H1 (cell line): ENCODE measurements at regions not wholly inside any gene's neighbourhood (a gene's known extent, or its start where the extent isn't known, plus 50 kb on each side); places are given as distances from the start of the nearest gene placed in this dataset.

ENCODE experiments used
- CTCF ChIA-PET: fragments of 300-600 bp; sonication (Branson Sonifier 250); formaldehyde crosslinking; loops from one replicate; lab custom pipeline; 2021; ENCODE audit not compliant: partially characterized antibody; lab: Charles Lee
- POLR2A ChIA-PET: fragments of 300-600 bp; sonication (Branson Sonifier 250); formaldehyde crosslinking; loops from one replicate; lab custom pipeline; 2021; ENCODE audit warnings: inconsistent platforms; ENCODE audit not compliant: partially characterized antibody; lab: Charles Lee
- DNase-seq, 2 experiments: peaks; one replicate each; pipeline versions ENCODE4 v3.0.0 to v3.0.0-alpha.2; 2010 to 2022; ENCODE audit warnings: low spot score in 2 of 2, low read depth in 1 of 2, mixed read lengths in 1 of 2
- FAIRE-seq: peaks from 2 replicates; lab custom pipeline; 2011; peaks lifted over from hg19 to GRCh38; lab: Jason Lieb, UNC
- H2AFZ ChIP-seq: 2 replicates; pipeline ENCODE4 v1.8.1; 2012; ENCODE audit warnings: low read length, inconsistent platforms
- H2AK5ac ChIP-seq: 2 replicates; pipeline ENCODE4 v1.6.1; 2013; ENCODE audit warnings: low read depth, low read length
- H2BK120ac ChIP-seq: replicated peaks from 2 replicates; pipeline ENCODE3; 2013; ENCODE audit warnings: low read depth, low read length, inconsistent platforms
- H2BK12ac ChIP-seq: 2 replicates; pipeline ENCODE4 v1.6.1; 2013; ENCODE audit warnings: low read depth, low read length
- H2BK15ac ChIP-seq: 2 replicates; pipeline ENCODE4 v1.6.1; 2013; ENCODE audit warnings: low read length
- H2BK20ac ChIP-seq: 2 replicates; pipeline ENCODE4 v1.6.1; 2013; ENCODE audit warnings: low read length
- H2BK5ac ChIP-seq: 2 replicates; pipeline ENCODE4 v1.6.1; 2013; ENCODE audit warnings: low read depth, low read length
- H3K14ac ChIP-seq: 2 replicates; pipeline ENCODE4 v1.6.1; 2013; ENCODE audit warnings: inconsistent platforms; ENCODE audit not compliant: insufficient read length
- H3K18ac ChIP-seq: 2 replicates; pipeline ENCODE4 v1.6.1; 2013; ENCODE audit warnings: low read length; ENCODE audit errors: extremely low read depth
- H3K23ac ChIP-seq: 2 replicates; pipeline ENCODE4 v1.6.1; 2013; ENCODE audit warnings: inconsistent platforms; ENCODE audit not compliant: insufficient read length
- H3K23me2 ChIP-seq: 2 replicates; pipeline ENCODE4 v1.6.1; 2013; ENCODE audit warnings: low read depth, low read length
- H3K27ac ChIP-seq: 2 replicates; pipeline ENCODE4 v1.6.1; 2011; ENCODE audit warnings: low read depth, low read length, inconsistent platforms
- H3K27me3 ChIP-seq, 4 experiments: replicated peaks in 1 of 4; 1 replicate in 1 of 4; 2 replicates in 3 of 4; pipeline versions ENCODE4 v1.6.1 to v1.8.1; 2011 to 2013; ENCODE audit warnings: low read length in 3 of 4, mild to moderate bottlenecking in 3 of 4, inconsistent platforms in 2 of 4, mixed read lengths in 2 of 4, moderate library complexity in 1 of 4; ENCODE audit not compliant: control insufficient read depth in 3 of 4, insufficient read depth in 3 of 4; ENCODE audit errors: extremely low read depth in 1 of 4
- H3K36me3 ChIP-seq, 4 experiments: 2 replicates each; pipeline versions ENCODE4 v1.6.1 to v1.8.1; 2011 to 2013; ENCODE audit warnings: mild to moderate bottlenecking in 4 of 4, low read length in 3 of 4, moderate library complexity in 2 of 4, control low read depth in 1 of 4, inconsistent platforms in 1 of 4; ENCODE audit not compliant: insufficient read depth in 4 of 4, control insufficient read depth in 2 of 4
- H3K4ac ChIP-seq: replicated peaks from 2 replicates; pipeline ENCODE3; 2013; ENCODE audit warnings: low read length, low read depth, mixed read lengths, inconsistent platforms; ENCODE audit not compliant: insufficient read length
- H3K4me1 ChIP-seq, 4 experiments: replicated peaks in 1 of 4; 1 replicate in 1 of 4; 2 replicates in 3 of 4; pipeline versions ENCODE4 v1.6.1 to v1.8.1; 2011 to 2013; ENCODE audit warnings: low read length in 3 of 4, inconsistent platforms in 2 of 4, mixed read lengths in 1 of 4; ENCODE audit not compliant: insufficient read depth in 4 of 4, control insufficient read depth in 3 of 4
- H3K4me2 ChIP-seq, 2 experiments: 2 replicates each; pipeline versions ENCODE4 v1.6.1 to v1.8.1; 2011 to 2013; ENCODE audit warnings: low read depth in 2 of 2, low read length in 2 of 2, control low read depth in 1 of 2, inconsistent platforms in 1 of 2, mild to moderate bottlenecking in 1 of 2; ENCODE audit not compliant: insufficient read depth in 1 of 2
- H3K4me3 ChIP-seq, 4 experiments: fragments of 200-600, 300-600 bp in 1 of 4; sonication (generic), shearing (Covaris generic), sonication (Bioruptor Twin) in 1 of 4; 2 replicates each; pipeline versions ENCODE4 v1.5.1 to v1.8.1; 2011 to 2016; ENCODE audit warnings: low read length in 4 of 4, low read depth in 3 of 4, control low read depth in 2 of 4, inconsistent platforms in 2 of 4, mild to moderate bottlenecking in 2 of 4, mixed read lengths in 1 of 4, moderate library complexity in 1 of 4; ENCODE audit not compliant: insufficient read depth in 2 of 4; ENCODE audit errors: extremely low read depth in 1 of 4
- H3K56ac ChIP-seq: replicated peaks from 2 replicates; pipeline ENCODE3; 2013; ENCODE audit warnings: low read depth, mild to moderate bottlenecking, mixed read lengths, low read length, inconsistent platforms; ENCODE audit not compliant: insufficient read length
- H3K79me1 ChIP-seq: 2 replicates; pipeline ENCODE4 v1.6.1; 2013; ENCODE audit warnings: low read depth, low read length, control low read depth
- H3K79me2 ChIP-seq, 2 experiments: 2 replicates each; pipeline versions ENCODE4 v1.6.1 to v1.8.1; 2012 to 2013; ENCODE audit warnings: low read length in 2 of 2, mild to moderate bottlenecking in 2 of 2, inconsistent platforms in 1 of 2; ENCODE audit not compliant: insufficient read depth in 2 of 2, control insufficient read depth in 1 of 2
- H3K9ac ChIP-seq, 4 experiments: replicated peaks in 1 of 4; 1 replicate in 1 of 4; 2 replicates in 3 of 4; pipeline versions ENCODE4 v1.6.1 to v1.8.1; 2011 to 2013; ENCODE audit warnings: low read depth in 3 of 4, low read length in 3 of 4, control low read depth in 2 of 4, mild to moderate bottlenecking in 2 of 4, moderate library complexity in 2 of 4, inconsistent platforms in 1 of 4; ENCODE audit errors: extremely low read depth in 1 of 4
- H3K9me3 ChIP-seq, 2 experiments: 2 replicates each; pipeline versions ENCODE4 v1.6.1 to v1.8.1; 2012 to 2013; ENCODE audit warnings: mild to moderate bottlenecking in 2 of 2, moderate library complexity in 2 of 2, control low read depth in 1 of 2, inconsistent platforms in 1 of 2, low read depth in 1 of 2, low read length in 1 of 2, mixed read lengths in 1 of 2; ENCODE audit not compliant: insufficient read depth in 2 of 2
- H4K20me1 ChIP-seq, 2 experiments: replicated peaks in 1 of 2; 2 replicates each; pipeline versions ENCODE3 to v1.8.1; 2011 to 2013; ENCODE audit warnings: inconsistent platforms in 2 of 2, low read length in 2 of 2, mild to moderate bottlenecking in 1 of 2; ENCODE audit not compliant: insufficient read depth in 2 of 2, control insufficient read depth in 1 of 2
- H4K5ac ChIP-seq: 2 replicates; pipeline ENCODE4 v1.6.1; 2013; ENCODE audit warnings: low read length, low read depth, mixed read lengths, inconsistent platforms; ENCODE audit not compliant: insufficient read length
- H4K8ac ChIP-seq: 2 replicates; pipeline ENCODE4 v1.8.0; 2013; ENCODE audit warnings: mild to moderate bottlenecking, moderate library complexity, low read length, inconsistent platforms; ENCODE audit not compliant: insufficient read depth; ENCODE audit errors: extremely low read depth
- H4K91ac ChIP-seq: replicated peaks from 2 replicates; pipeline ENCODE3; 2013; ENCODE audit warnings: low read length, mixed read lengths, inconsistent platforms; ENCODE audit not compliant: insufficient read length
- EGR1 ChIP-seq: IDR thresholded peaks from 2 replicates; pipeline ENCODE4 v1.6.1; 2011; ENCODE audit warnings: low read depth, low read length, borderline replicate concordance
- RAD21 ChIP-seq, 2 experiments: IDR thresholded peaks in 1 of 2; conservative IDR thresholded peaks in 1 of 2; 2 replicates each; pipeline ENCODE4 v1.6.1; 2011; ENCODE audit warnings: low read depth in 2 of 2, low read length in 2 of 2, improper control_type of control experiment in 1 of 2, inconsistent platforms in 1 of 2, mild to moderate bottlenecking in 1 of 2, moderate library complexity in 1 of 2
- RBBP5 ChIP-seq: IDR thresholded peaks from 2 replicates; pipeline ENCODE4 v1.7.1; 2012; ENCODE audit warnings: low read depth, mild to moderate bottlenecking, inconsistent platforms, low read length, moderate library complexity, borderline replicate concordance
- RNF2 ChIP-seq: fragments of 200-900, 300-1000 bp; sonication (generic); IDR thresholded peaks from 2 replicates; pipeline ENCODE4 v1.7.1; 2016; ENCODE audit warnings: borderline replicate concordance, low read depth, mild to moderate bottlenecking, antibody characterized with exemption, low read length; ENCODE audit not compliant: poor library complexity, severe bottlenecking; ENCODE audit errors: missing control alignments
- RXRA ChIP-seq: IDR thresholded peaks from 2 replicates; pipeline ENCODE4 v1.6.1; 2011; ENCODE audit warnings: low read depth, mild to moderate bottlenecking, low read length, moderate library complexity; ENCODE audit not compliant: insufficient read depth
- SIN3A ChIP-seq, 2 experiments: IDR thresholded peaks in 1 of 2; conservative IDR thresholded peaks in 1 of 2; 2 replicates each; pipeline ENCODE4 v1.6.1; 2011 to 2012; ENCODE audit warnings: low read length in 2 of 2, improper control_type of control experiment in 1 of 2, low read depth in 1 of 2, mild to moderate bottlenecking in 1 of 2
- SIX5 ChIP-seq: IDR thresholded peaks from 2 replicates; pipeline ENCODE4 v1.6.1; 2011; ENCODE audit warnings: mild to moderate bottlenecking, low read depth, low read length
- SRF ChIP-seq: IDR thresholded peaks from 2 replicates; pipeline ENCODE4 v1.6.1; 2011; ENCODE audit warnings: mild to moderate bottlenecking, low read depth, low read length, moderate library complexity
- TAF7 ChIP-seq: optimal IDR thresholded peaks from 2 replicates; pipeline ENCODE3; 2011; ENCODE audit warnings: low read depth, mild to moderate bottlenecking, inconsistent platforms, low read length, moderate library complexity, borderline replicate concordance
- WGBS, 2 experiments: shearing (Covaris generic) in 1 of 2; methylation state at CpG; one replicate each; pipeline versions ENCODE4 v1.1.6 to v1.1.7; 2013 to 2015; ENCODE audit warnings: low lambda C conversion rate in 2 of 2, mixed read lengths in 2 of 2, inconsistent platforms in 1 of 2, low coverage in 1 of 2, missing lambda C conversion rate in 1 of 2; ENCODE audit not compliant: insufficient replicate concordance in 2 of 2, insufficient coverage in 1 of 2, insufficient read length in 1 of 2; ENCODE audit errors: extremely low coverage in 1 of 2, missing lambda C conversion rate in 1 of 2; 5-methylcytosine and 5-hydroxymethylcytosine counted together
- TF ChIP-seq, protein P1 (sequence below): IDR thresholded peaks from 2 replicates; pipeline ENCODE4 v1.6.1; 2011; ENCODE audit warnings: low read length, improper control_type of control experiment
- TF ChIP-seq, protein P2 (sequence below): IDR thresholded peaks from 2 replicates; pipeline ENCODE4 v1.6.1; 2011; ENCODE audit warnings: low read depth, mild to moderate bottlenecking, low read length; ENCODE audit not compliant: insufficient read depth

DNA sequence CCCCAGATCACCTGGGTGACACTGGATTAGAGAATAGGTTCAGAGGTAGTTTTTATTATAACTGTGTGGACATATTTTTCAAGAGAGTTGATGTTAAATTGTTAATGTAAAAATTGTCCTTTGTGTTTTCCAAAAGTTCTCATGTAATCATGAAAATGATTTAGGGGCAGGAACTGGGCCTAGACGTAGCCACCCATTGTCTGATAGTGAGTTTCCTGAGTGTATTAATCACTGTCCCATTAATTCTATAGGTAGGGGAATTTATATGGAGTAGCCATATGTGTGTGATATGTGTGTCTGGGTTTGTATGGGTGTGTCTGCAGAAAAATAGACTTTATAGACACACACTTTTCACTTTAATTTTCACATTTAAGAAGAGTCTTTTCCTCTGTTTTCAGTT is 144.6 kb upstream of the RAI14 start:
- Histone ChIP-seq H3K4me1 (peaks cover 0 to 2% (median 0%) of the 10 kb centered on the region in 4 experiments; a peak in 2 of 7 replicates), H4K5ac (no peak overlapping the region), H3K56ac (no peak overlapping the region), H3K4ac (no peak overlapping the region), H2BK5ac (no peak overlapping the region), H2BK12ac (no peak overlapping the region), H3K4me2 (no peak overlapping the region), H4K8ac (no peak overlapping the region), H3K27me3 (no peaks in the 10 kb centered on the region), H3K23ac (no peak overlapping the region), H2BK15ac (no peak overlapping the region), H3K27ac (no peak overlapping the region), H3K14ac (no peak overlapping the region), H2BK20ac (no peak overlapping the region), H3K23me2 (no peaks in the 10 kb centered on the region), H4K91ac (no peak overlapping the region), H3K79me1 (no peaks in the 10 kb centered on the region), H3K9ac (no peak overlapping the region), H4K20me1 (no peaks in the 10 kb centered on the region), H2AFZ (no peak overlapping the region), H3K79me2 (no peaks in the 10 kb centered on the region), H3K9me3 (no peaks in the 10 kb centered on the region), H2AK5ac (no peak overlapping the region), H2BK120ac (no peak overlapping the region), H3K18ac (no peak overlapping the region), H3K4me3 (no peak overlapping the region), H3K36me3 (no peaks in the 10 kb centered on the region)
- no peak for TF ChIP-seq TAF7
- no peak for TF ChIP-seq RNF2
- TF ChIP-seq SIN3A (conservative IDR thresholded peaks at IDR 0.05 in 1 of 2, IDR thresholded peaks at IDR 0.05 in 1 of 2; ENCODE audit: low read depth in 1 of 2, low read length in 2 of 2), result no peak
- TF ChIP-seq RXRA, result no peak
- TF ChIP-seq, protein P1, sequence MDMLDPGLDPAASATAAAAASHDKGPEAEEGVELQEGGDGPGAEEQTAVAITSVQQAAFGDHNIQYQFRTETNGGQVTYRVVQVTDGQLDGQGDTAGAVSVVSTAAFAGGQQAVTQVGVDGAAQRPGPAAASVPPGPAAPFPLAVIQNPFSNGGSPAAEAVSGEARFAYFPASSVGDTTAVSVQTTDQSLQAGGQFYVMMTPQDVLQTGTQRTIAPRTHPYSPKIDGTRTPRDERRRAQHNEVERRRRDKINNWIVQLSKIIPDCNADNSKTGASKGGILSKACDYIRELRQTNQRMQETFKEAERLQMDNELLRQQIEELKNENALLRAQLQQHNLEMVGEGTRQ, result no peak
- no peak for TF ChIP-seq RAD21 (IDR thresholded peaks at IDR 0.05 in 1 of 2, conservative IDR thresholded peaks at IDR 0.05 in 1 of 2; ENCODE audit: low read depth in 2 of 2, low read length in 2 of 2)
- TF ChIP-seq SRF, result no peak
- TF ChIP-seq RBBP5, result no peak
- TF ChIP-seq EGR1, result no peak
- TF ChIP-seq, protein P2, sequence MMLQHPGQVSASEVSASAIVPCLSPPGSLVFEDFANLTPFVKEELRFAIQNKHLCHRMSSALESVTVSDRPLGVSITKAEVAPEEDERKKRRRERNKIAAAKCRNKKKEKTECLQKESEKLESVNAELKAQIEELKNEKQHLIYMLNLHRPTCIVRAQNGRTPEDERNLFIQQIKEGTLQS, result no peak
- TF ChIP-seq SIX5, result no peak
- no peak for FAIRE-seq
- POLR2A ChIA-PET, result interaction anchor here (0.8 to 1.8 kb wide), 3 partner anchors 11 to 392 kb away, joined by 3 to 4 read pairs (median 3); no protein-coding TSS in a partner anchor
- DNase-seq, result no peak
- CTCF ChIA-PET, result interaction anchor here (3.1 to 3.4 kb wide), 2 partner anchors 12 to 26 kb away, joined by 9 to 14 read pairs; no protein-coding TSS in a partner anchor
- 100% methylated on average over 1 of the region's 1 CpG; no CpG with 5 or more reads in 1 of the 2 experiments for WGBS, 2 experiments
